Suppressor macrophage treated with lipopolysaccharide for 4 hours (primary cell): ENCODE measurements at regions not wholly inside any gene's neighbourhood (a gene's known extent, or its start where the extent isn't known, plus 50 kb on each side); places are given as distances from the start of the nearest gene placed in this dataset.

ENCODE experiments used
- DNase-seq: peaks from one replicate; pipeline ENCODE4 v3.0.0-alpha.2; 2020

GRCh38 chr16:17728196-17728595, 257.4 kb upstream of the XYLT1 start:
- DNase-seq = no peak

DNA sequence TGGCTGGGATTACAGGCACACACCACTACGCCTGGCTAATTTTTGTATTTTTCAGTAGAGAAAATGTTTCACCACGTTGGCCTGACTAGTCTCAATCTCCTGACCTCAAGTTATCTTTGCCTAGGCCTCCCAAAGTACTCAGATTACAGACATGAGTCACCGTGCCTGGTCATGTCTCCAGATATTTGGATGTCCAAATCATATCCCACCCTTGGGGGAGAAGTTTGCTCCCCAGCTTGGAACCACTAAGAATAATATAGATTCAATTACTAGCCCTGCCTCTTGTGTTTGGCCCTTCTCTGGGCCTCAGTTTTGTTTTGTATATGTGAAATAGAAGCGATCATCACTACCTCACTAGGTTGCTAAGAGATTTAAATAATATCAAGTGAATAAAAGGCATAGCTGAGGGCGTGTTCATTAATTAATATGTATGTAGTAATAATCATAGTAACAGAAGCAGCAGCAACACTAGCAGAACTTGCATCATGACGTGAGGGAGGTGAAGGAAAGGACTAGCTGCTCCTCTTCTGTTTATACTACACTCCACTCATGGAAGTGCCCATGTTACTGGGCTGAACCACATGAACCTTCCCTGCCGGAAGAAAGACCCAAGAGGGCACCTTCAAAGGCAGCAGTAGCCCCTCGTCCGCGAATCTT, 253.6 kb upstream of the XYLT1 start:
- DNase-seq = no peak

DNA sequence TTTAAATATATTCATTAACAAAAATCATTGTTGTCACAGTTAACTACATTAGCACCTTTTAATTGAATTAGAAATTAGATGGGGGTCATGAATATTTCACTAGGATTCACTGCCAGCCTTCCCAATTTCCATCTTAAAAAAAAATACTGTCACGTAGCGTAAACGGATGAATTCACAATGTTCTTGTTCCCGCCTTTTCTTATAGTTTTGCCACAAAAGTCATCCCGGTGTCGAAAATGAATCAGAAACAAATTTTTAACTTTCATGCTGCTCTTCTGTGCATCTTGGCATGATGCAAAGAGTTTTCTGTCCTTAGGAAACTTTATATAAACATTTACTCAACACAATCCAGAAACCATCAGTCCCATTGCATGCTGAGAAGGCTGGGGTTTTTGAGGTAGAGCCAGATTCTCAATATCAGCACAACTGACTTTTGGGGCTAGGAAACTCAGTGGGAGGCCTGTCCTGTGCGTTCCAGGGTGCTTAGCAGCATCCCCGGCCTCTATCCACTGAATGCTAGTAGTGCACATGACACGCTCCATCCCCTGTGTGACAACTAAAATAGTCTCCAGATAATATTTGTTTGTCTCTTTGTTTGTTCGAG, 252.9 kb upstream of the XYLT1 start:
- no peak for DNase-seq

GRCh38 chr16:17718495-17718894, 247.7 kb upstream of the XYLT1 start:
- no peak for DNase-seq

GRCh38 chr16:17705847-17706246, 235.1 kb upstream of the XYLT1 start:
- no peak for DNase-seq

GRCh38 chr16:17696616-17697015, 225.9 kb upstream of the XYLT1 start:
- no peak for DNase-seq

DNA sequence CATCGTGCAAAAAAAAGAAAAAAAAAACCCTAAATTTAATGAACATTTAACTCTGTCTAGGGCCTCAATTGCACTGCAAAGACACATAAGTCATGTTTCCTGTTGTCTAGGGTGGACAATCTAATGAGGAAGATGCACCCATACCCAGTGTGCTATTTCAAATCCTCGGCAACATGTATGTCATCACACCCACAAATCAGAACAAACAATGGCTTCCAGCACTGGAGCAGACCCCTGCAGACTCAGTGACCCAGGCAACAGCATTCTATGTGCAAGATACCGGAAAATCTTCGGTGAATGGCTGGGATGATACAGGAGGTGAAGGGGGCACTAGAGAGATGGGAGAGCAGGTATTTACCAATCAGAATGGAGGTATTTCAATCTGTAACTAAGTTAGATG, 221.7 kb upstream of the XYLT1 start:
- no peak for DNase-seq

DNA sequence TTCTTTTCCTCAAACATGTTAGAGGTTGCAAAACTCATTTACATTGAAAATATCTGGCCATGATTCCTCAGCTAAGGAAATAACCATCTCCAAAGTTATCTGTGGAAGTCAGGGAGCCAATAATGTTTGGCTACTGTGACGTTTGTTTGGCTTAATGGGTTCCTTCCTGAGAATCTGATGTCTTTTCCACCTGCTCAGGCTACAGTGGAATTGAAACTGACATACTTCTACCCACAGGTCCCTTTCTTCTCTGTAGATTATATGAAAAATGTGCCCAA, 221.1 kb upstream of the XYLT1 start:
- DNase-seq = no peak

DNA sequence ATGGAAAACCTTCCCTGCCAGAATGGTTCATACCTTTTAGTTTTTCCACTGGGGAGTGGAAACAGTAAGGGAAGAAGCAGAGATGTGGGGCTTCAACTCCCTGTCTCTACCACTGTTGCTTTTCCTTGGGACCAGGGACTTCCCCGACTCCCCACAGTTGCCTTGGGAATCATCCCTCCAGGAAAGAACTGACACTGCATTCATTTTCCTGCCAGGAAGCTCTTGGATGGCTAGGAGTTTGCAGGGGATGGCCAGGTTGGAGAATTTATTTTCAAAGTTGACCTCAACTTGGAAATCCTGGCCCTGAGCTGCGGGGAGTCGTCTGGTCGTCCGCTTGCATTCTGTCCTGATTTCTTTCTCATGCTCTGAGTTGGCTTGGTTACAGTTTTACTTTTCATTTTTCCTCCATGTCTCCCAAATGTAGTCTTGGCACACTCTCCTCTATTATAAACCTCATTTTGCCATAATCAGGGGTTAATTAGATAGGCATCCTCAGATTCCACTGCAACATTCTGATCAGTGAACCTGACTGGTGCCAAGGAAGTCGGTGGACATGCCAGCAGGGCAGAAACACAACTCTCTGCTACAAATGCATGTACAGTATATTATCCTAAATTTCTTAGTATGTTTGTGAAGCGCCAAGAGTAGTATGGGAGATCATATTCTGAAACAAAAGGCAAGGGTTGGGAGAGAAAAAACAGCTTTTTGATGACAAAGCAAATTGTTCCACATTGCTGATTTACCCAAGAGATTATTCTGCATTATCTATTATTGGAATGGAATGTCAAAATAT, 220.5 kb upstream of the XYLT1 start:
- no peak for DNase-seq

DNA sequence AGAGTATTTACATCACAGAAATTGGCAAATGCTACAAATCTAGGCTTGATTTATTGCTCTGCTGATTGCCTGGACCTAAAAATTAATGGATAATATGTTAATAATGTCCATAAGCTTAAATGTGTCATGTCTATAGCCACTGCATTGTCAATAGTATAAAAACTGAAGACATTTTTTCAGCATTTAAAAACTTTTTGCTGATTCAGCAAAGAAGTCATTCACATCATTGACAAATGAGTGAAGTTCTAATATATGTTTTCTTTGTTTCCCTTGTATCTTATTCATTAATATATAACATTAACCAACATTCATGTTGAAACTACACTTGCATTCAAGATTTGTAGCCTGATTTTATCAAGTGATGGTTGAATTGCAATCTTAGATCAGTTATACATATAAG, 214.7 kb upstream of the XYLT1 start:
- DNase-seq = no peak

- no peak for DNase-seq
Observed at GRCh38 chr16:17683281-17683680, 212.5 kb upstream of the XYLT1 start.

GRCh38 chr16:17676171-17676570, 205.4 kb upstream of the XYLT1 start:
- DNase-seq = no peak

DNA sequence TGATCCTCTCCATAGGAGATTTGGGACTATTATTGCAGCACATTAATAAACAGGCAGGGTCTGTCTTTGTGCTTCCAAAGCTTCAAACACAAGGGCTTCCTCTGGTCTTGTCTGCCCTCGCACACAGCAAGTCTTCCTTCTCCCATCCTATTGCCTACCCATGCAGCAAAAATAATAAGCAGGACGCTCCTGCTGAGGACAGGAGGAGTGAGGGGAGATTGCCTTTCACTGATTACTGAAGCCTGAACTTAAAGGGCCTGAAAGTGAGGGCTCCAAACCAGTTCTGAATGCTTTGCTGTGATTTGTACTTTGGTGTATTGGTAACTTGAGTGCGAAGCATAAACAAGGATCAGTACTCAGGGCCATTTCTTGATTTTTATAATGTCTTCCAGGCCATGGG, 197.6 kb upstream of the XYLT1 start:
- no peak for DNase-seq

- no peak for DNase-seq
Observed at GRCh38 chr16:17666293-17666692, 195.5 kb upstream of the XYLT1 start.

GRCh38 chr16:17658881-17659280, 188.1 kb upstream of the XYLT1 start:
- no peak for DNase-seq

GRCh38 chr16:17657045-17657444, 186.3 kb upstream of the XYLT1 start:
- no peak for DNase-seq

GRCh38 chr16:17654571-17654970, 183.8 kb upstream of the XYLT1 start:
- no peak for DNase-seq

DNA sequence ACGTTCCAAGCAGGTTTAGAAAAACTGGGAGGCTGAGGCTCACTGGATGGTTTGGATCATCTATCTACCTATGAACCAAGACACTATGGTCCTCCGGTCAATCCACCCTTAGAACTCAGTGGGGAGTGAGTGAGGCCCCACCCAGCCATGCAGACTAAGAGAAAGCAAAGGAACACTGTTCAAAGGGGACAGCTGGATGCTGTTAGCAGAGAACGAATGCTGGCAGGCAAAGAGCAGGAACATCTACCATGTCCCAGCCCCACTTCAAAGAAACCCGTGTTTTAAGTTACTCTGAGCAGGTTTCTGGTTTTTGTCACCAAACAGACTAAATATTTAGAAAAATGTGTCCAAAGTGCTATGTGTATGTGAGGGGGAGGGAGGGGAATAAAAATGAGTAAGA, 183.4 kb upstream of the XYLT1 start:
- no peak for DNase-seq

DNA sequence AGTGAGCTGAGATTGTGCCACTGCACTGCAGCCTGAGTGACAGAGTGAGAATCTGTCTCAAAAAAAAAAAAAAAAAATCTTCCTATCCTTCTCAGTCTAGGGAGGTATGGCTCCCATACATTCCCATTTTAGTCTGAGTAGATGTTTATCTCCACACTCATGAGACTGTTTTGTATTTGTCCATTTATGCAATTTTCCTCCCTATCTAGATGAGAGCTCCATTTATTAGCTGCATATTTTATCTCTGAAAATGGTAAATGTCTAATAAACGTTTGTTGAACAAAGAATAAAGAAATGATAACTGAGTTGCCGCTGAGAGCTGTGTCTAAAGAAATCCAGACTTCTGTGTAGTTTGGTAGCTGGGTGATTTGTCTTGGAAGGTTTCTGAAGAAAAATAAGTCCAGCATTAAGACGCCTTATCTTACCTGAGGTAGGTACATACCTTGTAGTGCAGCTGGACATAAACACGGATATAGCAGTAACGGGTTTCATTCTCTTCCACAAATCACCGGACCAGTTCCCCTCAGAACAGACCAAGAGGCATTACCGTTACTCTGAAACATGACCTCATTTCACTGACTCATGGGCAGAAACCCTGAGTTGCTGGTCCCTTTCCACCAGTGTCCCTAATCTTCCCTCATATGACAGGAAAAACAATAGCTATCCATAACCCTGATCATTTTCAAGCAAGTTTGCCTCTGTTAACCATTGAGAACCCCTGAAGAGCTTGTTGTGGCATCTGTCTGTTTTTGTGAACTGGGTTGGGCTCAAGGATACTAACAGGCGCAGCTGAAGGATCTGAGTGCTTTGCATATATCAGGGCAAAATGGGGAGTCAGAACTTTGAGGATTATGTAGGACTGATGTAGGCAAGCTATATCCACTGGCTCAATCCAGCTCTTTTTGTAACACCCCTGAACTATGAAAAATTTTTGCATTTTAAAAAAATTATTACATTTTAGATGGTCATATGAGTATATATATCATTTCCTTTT, 177.4 kb upstream of the XYLT1 start:
- no peak for DNase-seq

DNA sequence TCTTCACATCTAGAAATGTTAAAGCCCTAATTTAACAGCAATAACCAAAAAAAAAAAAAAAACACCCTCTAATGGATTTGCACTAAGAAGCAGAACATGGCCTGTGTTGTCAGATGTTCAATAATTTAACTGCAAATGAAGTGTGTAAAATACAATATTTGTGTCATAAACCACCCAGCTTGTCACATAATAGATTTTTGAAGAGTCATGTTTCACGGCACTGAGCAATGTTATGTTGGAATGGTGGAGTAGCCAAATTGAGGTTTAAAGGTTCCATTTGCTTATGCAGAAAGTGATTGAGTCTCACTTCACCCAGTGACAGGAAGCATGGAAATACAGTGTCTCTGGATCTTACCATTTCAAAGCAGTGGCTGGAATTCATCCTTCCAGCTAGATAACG, 173.2 kb upstream of the XYLT1 start:
- DNase-seq = no peak

GRCh38 chr16:17641990-17642389, 171.2 kb upstream of the XYLT1 start:
- DNase-seq = no peak

GRCh38 chr16:17638134-17638533, 167.4 kb upstream of the XYLT1 start:
- DNase-seq = no peak

DNA sequence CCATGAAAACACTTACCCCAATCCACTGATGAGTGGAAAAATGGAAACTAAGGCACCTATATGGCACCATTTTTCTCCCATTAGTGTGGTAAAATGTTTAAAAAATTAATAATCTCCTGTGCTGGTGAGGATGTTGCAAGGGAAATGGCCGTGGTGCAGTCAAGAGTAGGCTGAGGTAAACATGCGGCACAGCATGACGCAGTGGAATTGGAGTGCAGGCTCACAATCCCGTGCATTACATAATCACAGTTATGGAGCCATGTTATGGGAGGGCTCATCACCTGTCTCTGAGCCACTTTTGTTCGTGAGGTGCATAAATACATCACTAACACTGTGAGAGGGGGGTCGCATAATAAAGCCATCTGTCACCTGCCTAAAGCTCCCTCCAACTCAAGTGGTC, 164.4 kb upstream of the XYLT1 start:
- DNase-seq = no peak
